Medulla oblongata (tissue), 1 donor: ENCODE measurements at regions not wholly inside any gene's neighbourhood (a gene's known extent, or its start where the extent isn't known, plus 50 kb on each side); places are given as distances from the start of the nearest gene placed in this dataset.

Experiments used
- DNase-seq: peaks from one replicate; pipeline ENCODE4 v3.0.0-alpha.2; 2015; ENCODE audit errors: extremely low spot score

DNA sequence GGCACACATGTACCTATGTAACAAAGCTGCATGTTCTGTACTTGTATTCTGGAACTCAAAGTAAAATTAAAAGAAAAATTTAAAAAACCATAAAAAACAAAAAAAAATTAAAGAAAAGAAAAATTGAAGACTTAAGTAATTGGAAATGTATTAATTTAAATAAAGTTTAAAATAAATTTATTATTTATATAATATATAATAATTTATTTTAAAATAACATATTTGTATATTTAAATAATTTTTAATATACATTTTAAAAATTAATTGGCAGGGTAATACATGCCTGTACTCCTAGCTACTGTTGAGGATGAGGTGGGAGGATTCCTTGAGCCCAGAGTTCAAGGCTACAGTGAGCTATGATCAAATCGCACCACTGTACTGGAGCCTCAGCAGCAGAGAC, 1830.6 kb upstream of the CELF4 start:
- no peak for DNase-seq

DNA sequence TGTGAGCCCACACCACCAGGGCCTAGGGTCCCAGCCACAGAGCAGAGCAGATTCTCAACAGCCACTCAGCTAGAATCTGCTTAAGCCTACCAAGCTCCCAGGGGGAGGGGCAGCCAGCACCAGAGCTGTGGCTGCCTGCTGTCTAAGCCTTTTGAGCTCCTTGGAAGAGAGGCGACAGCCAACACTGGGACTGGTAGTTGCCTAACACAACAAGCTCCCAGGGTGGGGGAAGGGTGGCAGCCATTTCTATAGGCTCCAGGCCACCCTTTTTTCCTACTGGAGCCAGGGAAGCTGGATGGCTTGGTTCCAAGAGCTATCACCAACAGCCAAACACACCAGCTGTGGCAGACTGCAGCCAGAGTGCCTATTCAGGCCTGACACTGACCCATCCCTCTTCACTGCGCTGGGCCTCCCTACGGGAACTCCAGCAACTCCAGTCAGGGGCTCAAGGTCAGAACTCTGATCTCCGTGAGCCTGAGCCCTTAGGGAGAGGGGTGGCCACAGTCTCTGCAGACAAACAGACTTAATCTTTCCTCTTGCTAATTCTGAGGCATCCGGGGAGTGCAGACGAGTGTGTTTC, 1824.3 kb upstream of the CELF4 start:
- DNase-seq, result no peak

DNA sequence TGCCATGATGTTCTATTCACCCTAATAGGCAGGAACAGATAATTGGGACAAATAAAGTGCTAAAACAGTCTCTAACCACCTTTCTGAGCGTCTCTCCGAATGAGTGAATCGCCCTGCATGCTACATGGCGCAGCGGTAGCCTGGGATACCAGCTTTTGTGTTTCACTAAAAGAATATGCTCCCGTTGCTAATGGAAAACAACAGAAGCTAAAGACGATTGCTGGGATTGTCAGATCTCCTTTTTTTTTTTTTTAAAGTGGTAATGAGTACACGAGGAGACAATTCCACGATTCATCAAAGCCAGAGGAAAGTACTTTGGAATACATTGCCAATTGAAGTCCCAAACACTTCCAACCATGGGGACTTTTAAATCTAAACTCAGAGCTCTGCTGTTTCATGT, 1815.3 kb upstream of the CELF4 start:
- peak; percentile 19 for DNase-seq

DNA sequence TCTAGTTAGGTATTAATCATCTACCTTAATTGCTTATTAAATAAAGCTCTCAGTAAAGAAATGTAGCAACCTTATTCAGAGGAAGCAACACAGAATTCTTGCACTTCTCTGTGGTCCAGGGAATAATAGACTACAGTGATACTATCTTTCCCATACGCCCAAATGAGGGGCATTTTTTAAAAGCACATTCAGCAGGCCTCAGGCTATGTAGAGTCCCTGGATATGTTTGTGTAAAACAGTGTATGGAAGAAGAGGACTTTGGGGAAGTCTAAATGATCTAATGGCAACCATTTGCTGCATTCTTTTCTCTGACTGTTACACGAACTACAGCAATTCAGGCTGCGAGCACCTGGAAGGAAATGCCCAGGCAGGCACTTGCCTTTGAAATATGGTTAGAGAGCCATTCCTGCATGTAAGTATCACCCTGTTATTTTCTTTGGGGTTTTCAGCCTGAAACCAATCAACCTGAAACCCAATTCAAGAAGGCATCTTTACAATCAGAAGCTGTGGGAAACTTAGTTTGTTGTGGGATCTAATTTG, 1814.7 kb upstream of the CELF4 start:
- DNase-seq, result no peak

DNA sequence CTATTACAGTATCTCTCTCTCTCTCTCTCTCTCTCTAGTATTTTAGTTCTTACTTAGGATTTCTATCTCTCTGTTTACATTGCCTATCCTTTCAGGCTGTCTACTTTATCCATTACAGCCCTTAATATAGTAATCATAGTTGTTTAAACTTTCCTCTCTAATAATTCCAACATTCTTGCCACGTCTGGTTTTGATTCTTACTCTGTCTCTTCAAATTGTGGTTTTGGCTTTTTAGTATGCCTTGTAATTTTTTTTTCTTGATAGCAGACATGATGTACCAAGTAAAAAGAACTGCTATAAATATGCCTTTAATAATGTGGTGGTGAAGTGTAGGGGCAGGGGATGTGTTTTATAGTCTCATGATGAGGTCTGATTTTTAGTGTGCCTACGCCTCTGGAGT, 1809.5 kb upstream of the CELF4 start:
- DNase-seq, result no peak

DNA sequence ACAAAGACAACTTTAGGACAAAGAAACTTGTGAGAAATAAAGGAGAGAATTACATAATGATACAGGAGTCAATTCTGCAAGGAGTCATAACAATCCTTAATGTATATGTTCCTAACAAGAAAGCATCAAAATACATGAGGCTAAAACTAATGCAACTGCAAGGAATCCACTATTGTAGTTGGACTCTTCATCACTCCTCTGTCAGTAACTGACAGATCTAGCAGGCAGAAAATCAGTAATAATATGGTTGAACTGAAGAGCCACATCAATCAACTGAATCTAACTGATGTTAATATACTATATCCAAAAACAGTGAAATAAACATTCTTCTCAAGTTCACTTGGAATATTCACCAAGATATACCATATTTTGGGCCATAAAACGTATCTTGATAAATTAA, 1806.4 kb upstream of the CELF4 start:
- no peak for DNase-seq

DNA sequence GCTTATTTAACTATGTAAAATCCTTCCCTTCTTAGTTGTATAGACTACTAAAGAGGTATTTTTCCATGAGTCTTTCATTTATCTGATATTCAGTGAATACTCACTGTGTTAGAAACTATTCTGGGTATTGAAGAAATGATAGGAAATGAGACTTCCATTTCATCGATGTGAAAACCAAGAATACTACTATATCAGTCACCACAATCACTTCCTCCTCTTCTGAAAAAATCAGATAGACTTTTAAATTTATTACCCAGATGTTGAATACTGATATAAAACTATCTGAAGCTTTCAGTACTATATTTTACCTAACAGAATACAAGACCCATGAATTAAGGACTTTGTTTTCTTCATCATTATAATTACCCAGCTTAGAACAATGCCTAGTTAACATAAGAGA, 1801.1 kb upstream of the CELF4 start:
- DNase-seq, result no peak

DNA sequence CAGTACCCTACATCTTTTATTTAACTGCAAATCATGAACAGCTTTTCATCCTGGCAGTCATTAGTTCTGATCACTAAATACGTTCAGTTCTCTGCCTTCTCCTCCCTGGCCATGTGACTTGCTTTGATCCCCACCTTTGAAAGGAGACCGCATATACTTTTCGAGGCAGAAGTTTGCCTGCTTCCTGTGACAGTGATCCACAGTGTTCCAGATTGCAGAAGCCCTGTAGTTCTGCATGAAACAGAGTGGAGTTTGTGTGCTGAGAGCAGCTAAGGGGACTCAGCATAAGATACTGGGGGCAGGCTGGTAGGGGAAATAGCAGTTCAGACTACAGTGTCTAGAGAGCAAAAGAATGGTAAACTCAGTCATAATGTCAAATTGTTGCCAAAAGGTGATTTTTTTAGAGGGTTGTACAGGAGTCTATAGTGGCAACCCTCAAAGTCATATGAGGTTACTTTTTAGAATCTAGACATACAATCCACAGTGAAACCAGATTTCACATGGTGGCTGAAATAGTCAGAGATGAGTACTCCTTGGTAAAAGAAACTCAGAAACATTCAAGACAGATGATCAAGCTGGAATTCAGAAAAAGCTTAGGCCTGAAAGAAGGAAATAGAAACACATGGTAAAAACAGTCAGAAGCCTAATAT, 1800.4 kb upstream of the CELF4 start:
- no peak for DNase-seq

DNA sequence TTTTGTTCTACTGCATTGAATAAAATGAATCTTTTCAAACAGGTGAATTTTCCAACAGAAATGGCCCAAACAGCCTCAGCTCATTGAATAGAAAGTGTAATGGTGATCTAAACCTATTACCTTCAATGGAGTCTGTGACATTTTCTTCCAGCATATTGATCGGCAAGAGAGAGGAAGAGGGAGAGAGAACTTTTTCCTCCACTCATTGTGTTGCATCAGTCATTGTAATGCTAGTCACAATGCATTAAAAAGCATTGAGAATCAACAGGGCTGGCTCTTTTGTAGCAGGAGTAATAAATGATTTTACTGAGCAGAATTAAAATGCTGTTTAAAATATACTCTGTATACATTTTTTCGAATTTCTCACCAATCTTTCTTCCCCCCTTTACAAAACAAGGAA, 1794.5 kb upstream of the CELF4 start:
- no peak for DNase-seq

DNA sequence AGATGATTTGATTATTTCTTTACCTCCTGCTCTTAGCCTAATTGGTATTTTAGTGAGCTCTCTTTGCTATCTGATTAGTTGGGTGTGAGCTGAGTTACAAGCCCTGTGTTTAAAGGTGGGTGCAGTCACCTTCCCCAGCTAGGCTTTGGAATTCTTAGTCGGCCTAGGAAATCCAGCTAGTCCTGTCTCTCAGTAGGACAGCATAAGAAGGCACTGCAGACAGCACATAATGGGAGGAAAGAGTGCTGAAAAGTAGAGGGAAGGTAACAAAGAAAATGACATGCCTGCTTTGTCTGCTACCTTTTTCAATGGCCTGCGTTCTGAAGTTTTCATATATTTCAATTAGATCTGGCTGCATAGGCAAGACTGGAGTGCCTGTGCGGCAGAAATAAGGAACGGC, 1794.0 kb upstream of the CELF4 start:
- no peak for DNase-seq

DNA sequence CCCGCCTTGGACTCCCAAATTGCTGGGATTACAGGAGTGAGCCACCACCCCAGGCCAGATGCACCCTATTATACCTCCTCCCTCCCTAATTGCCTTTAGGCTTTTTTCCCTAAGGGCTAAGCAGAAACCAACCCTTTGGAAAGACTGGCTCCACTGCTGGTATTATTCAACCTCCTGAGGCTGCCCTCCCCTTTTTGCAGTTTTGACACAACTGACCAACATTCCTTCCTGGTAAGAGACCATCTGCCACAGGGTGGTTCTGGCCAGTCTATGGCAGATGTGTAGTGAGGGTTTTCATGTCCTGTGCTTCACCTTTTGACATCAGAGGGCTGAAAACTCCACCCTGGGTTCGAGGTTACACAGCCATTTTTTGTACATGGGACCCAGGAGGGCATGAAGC, 1785.3 kb upstream of the CELF4 start:
- DNase-seq, result no peak

DNA sequence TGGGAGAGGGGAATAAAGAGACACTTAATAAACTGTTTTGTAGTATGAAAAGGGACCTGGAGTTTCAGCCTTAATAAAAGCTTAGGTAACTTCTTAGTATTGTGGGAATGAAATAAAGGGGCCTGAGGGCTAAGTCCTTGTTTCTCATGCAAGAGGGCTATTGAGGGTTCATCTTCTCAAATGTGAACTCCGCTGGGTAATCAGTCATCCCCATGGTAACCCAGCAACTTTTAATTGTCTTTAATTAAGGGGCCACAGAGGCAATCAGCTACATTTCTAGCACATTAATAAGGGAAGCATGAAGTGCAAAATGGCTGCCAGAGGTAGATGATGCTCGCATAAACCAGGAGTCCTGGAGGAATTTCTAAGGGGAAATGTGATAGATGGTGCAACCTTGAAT, 1784.2 kb upstream of the CELF4 start:
- DNase-seq, result no peak

DNA sequence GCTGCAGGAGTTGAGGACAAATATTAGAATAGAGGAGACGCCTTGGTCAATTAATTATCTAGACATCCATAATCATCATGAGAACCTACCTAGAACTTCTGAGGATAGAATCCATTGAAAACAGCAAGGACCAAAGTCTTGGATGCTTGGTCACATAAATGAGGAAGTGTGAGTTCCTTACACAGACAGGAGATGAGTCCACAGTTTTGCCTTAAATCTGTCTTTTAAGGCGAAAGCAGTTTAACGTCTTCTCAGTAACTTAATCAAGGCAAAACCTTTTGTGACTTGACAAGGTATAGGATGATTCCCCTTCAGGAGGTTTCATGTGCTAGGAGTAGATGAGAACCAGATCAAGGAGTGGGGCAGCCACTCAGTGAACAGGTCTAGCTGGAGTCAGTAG, 1783.2 kb upstream of the CELF4 start:
- peak; percentile 34 for DNase-seq

DNA sequence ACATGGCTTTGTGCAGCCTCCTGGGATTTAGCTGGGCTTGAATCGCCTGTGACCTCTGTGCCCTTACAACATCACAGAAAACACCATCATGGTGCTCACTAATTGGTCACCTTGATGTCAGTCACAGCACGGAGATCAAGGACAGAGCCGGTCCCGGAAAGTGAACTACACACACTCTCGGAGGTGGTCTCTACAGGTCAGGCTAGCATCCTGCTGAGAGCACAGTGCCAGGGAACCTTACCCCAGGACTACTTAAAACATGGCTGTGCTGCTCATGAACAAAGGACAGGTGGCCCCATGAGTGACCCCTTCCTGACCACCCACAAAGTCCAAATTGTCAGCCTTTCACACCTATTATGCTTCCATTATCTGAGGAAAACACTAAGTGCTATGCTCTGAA, 1782.1 kb upstream of the CELF4 start:
- no peak for DNase-seq

DNA sequence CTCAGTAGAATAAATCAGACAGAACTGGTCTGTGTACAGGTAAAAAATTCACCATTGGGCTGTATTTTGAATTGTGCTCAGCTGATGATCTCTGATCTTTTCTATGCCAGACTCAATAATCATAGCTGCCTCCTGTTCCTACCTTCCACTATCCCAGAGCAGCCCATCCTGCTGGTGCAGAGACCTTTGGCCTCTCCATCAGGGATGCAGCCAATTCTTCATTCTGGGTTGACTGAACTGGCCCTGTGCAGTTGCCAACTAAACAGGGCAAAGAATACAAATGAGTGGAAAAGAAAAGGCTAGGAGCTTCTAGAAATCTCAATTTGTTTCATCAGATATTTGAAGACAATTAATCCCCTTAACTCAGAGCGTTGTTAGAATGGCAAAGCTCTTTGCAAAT, 1781.3 kb upstream of the CELF4 start:
- peak; percentile 24 for DNase-seq

DNA sequence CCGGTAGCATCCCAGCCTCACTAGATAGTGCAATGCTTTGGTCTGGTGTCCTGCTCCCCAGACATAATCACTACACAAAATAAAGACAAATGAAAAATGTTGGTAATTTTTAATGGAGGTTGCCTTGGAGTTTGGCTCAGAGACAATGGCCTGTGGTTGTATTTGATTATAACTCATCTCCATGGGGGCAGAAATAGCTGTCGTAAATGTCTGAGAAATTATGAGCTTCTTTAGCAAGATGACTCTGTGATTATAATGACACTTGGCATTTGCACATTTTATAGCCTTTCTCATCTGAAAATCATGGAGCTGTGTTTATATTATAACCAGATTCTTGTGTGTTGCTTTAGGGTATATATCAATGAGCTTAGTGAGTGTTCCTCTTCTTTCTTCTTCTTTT, 1779.7 kb upstream of the CELF4 start:
- DNase-seq, result no peak

DNA sequence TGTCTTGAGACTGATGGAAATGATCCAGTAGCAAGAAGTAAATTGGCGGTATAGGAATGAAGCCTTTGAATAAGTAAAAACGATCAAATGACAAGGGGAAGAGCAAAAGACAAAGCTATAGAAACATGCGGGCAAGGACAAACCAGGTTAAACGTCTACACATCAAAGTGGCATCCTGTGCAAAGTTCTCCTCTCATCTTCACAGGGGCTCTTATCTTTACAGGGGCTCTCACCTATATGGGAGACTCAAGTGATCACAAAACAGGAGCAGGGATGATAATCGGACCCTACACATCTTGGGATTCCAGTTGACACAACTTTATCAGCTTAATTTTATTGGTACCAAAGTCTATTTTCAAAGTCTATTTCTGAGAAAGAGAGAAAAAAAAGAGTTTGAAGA, 1778.9 kb upstream of the CELF4 start:
- no peak for DNase-seq

DNA sequence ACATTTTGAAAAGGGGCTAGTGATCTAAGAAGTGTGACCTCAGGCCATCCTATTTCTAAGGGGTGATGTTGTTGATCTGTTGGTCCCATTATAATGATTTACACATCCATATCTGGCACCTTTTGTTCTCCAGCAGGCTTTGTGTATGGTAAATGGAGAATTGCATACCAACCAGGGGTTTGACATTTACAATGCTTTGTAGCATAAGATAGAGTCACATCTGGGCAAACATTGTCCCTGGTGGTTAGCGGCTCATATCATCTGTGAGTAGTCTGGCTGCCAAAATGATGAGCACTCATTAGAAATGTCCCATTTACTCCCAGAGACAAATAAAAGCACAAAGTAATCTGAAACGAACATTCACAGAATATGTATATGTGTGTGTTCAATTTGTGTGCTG, 1775.5 kb upstream of the CELF4 start:
- no peak for DNase-seq

DNA sequence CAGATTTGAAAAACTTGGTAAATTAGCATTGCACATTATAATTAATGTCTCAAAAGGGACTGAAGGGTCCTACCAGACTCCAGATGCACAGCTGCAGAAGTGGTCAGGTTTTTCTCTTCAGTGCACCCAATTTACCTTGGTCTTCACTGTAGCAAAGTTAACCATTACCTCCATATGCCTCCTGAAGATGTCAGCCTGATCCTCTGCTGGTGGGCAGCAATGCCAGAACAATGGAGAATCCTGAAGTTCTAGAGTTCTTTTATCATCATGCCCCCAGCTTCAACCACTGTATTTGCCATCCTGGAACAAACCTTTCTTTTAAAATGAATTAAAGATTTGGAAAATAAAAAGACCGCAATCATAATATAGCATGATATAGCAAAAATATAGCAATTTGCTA, 1774.8 kb upstream of the CELF4 start:
- no peak for DNase-seq

DNA sequence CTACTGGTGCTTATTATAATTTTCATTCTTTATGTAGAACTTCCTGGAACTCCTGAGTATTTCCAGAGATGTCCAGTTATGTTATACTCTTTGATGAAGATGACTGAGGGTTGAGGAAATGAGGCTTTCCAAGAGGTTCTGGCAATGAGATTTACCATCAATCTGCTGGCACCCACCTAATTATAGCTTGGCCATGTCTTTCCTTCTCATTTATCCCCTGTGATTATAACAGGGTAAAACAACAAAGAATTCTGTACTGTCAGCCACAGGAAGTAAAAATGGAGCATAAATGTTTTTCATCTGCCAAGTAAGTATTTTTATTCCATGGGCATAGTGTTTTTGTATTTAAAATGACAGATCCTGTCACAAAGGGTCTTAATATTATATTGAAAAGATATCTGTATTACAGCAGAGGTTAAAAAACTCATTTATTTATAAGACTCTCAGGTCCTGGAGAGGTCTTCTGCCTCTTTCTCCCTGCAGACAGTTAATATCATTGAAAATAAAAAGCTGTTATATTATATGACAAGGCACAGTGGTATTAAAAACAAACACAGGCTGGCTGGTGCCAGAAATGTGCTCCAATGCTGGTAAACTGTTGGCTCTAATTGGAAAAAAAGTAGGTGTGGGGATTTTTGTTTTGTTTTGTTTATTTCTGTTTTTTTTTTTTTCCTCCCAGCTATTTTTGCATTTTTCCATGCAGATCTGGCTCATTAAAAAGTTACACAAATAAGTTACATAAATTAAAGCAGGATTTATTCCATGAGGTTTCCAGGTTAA, 1764.1 kb upstream of the CELF4 start:
- DNase-seq, result no peak

DNA sequence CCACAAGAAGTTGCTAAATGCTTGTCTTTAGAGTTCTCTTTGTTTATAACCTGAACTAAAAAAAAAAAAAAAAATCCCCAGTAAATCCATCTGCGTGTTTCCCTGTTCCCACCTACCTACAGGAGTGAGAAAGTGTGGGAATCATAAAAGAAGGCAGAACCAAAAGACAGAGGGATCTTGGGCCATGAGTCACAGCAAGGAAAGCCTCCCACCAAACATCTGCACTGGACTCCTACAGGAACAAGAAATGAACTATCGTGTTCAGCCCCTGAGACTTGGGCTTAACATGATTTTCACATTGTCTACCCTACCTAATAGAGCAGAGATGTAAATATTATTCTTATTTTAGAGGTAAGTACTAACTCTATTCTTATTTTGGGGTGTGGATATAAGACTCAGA, 1761.2 kb upstream of the CELF4 start:
- DNase-seq, result no peak

DNA sequence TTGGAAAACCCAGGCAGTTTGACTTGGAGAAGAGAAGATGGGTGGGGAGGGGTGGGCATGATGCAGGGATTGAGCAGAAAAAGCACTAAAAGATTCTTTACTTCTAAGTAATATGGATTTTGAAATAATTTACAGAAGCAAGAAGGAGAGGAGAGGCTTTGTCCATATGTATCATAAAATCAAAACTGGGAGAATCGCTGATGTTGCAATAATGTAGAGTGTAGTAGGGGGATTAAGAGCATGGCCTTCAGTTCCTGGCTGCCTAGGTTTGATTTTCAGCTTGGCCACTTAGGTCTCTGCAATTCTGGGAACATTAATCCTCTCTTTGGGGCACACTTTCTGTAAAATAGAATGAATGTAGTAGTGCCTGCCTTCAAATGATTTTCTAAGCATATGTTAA, 1760.4 kb upstream of the CELF4 start:
- no peak for DNase-seq

DNA sequence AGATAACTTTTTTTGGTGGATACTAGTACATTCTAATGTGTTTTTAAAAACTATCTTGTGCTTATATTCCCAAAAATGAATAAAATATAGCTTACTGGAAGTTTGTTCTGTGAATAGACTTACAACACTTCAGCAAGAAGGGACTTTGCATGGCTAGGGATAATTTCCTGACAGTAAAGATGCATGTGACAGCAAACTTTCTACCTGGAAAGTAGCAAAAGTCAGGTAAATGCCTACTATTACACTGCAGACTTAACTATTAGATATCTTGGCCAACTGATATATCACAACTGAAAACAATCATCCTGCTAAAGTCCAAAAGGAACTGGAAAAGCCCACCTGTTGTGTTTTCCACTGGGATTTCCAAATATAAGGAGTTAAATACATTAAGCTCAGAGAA, 1753.5 kb upstream of the CELF4 start:
- DNase-seq, result no peak
